Mesendoderm (in vitro differentiated cells): ENCODE measurements at regions not wholly inside any gene's neighbourhood (a gene's known extent, or its start where the extent isn't known, plus 50 kb on each side); places are given as distances from the start of the nearest gene placed in this dataset.

Experiments
- DNase-seq: peaks from one replicate; pipeline ENCODE4 v3.0.0; 2013
- H2AK5ac ChIP-seq: 2 replicates; pipeline ENCODE4 v1.6.1; 2013; ENCODE audit warnings: low read length, inconsistent platforms
- H2BK120ac ChIP-seq: 2 replicates; pipeline ENCODE4 v1.6.1; 2013; ENCODE audit warnings: low read depth, mild to moderate bottlenecking, low read length, moderate library complexity, mixed read lengths
- H2BK15ac ChIP-seq: replicated peaks from 2 replicates; pipeline ENCODE4 v1.6.1; 2013; ENCODE audit warnings: low read depth, mild to moderate bottlenecking, moderate library complexity
- H2BK5ac ChIP-seq: 2 replicates; pipeline ENCODE4 v1.6.1; 2013; ENCODE audit warnings: low read length, inconsistent platforms
- H3K18ac ChIP-seq: 2 replicates; pipeline ENCODE4 v1.6.1; 2013; ENCODE audit warnings: mild to moderate bottlenecking, low read length, mixed read lengths
- H3K23ac ChIP-seq: one replicate; pipeline ENCODE4 v1.6.1; 2013; ENCODE audit warnings: low read length
- H3K27ac ChIP-seq: 2 replicates; pipeline ENCODE4 v1.5.1; 2013; ENCODE audit warnings: low read depth, mild to moderate bottlenecking, inconsistent platforms, low read length, moderate library complexity
- H3K27me3 ChIP-seq: 2 replicates; pipeline ENCODE4 v1.6.1; 2013; ENCODE audit warnings: low read length, control low read depth, mild to moderate bottlenecking, inconsistent platforms; ENCODE audit not compliant: insufficient read depth, poor library complexity
- H3K36me3 ChIP-seq: 2 replicates; pipeline ENCODE4 v1.6.1; 2013; ENCODE audit warnings: low read length, inconsistent platforms; ENCODE audit not compliant: control insufficient read depth, insufficient read depth
- H3K4ac ChIP-seq: one replicate; pipeline ENCODE4 v1.6.1; 2013; ENCODE audit warnings: low read depth, mild to moderate bottlenecking, low read length, moderate library complexity
- H3K4me1 ChIP-seq: 2 replicates; pipeline ENCODE4 v1.6.1; 2013; ENCODE audit warnings: low read depth, low read length, inconsistent platforms; ENCODE audit not compliant: control insufficient read depth
- H3K4me2 ChIP-seq: 2 replicates; pipeline ENCODE4 v1.6.1; 2013; ENCODE audit warnings: low read length
- H3K4me3 ChIP-seq: 2 replicates; pipeline ENCODE4 v1.5.1; 2013; ENCODE audit warnings: mild to moderate bottlenecking, low read length
- H3K56ac ChIP-seq: one replicate; pipeline ENCODE4 v1.6.1; 2013; ENCODE audit warnings: low read length
- H3K79me1 ChIP-seq: 2 replicates; pipeline ENCODE4 v1.6.1; 2013; ENCODE audit warnings: low read length, inconsistent platforms
- H3K79me2 ChIP-seq: 2 replicates; pipeline ENCODE4 v1.6.1; 2013; ENCODE audit warnings: mild to moderate bottlenecking, low read length; ENCODE audit not compliant: control insufficient read depth, insufficient read depth
- H3K9ac ChIP-seq: 2 replicates; pipeline ENCODE4 v1.6.1; 2013; ENCODE audit warnings: low read length, inconsistent platforms
- H4K5ac ChIP-seq: one replicate; pipeline ENCODE4 v1.6.1; 2013; ENCODE audit warnings: low read length
- H4K8ac ChIP-seq: one replicate; pipeline ENCODE4 v1.6.1; 2013; ENCODE audit warnings: low read depth, mild to moderate bottlenecking, control low read depth, low read length, moderate library complexity
- WGBS: extraction: QIAGEN DNeasy Blood & Tissue Kit; methylation state at CpG from one replicate; pipeline ENCODE4 v1.1.7; 2013; ENCODE audit warnings: low lambda C conversion rate, missing lambda C conversion rate; ENCODE audit not compliant: insufficient coverage; ENCODE audit errors: extremely low coverage; 5-methylcytosine and 5-hydroxymethylcytosine counted together

DNA sequence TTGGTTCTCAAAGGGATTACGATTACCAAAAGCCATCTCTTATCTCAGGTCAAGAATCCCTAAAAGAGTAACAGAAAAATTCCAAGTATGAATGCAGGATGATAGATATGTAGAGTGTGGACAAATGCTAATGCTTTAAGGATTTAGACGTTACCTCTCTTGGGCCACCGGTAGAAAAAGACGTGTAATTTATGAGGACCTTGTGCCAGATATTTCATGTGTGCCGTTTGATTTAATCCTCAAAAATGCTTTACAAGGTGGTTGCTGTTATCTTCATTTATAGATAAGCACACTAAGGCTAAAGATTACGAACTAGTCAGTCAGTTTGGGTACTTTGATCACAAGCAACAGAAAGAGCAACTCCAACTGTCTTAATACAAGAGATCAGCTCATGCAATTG is 370.8 kb upstream of the JAG1 start:
- Histone ChIP-seq H3K18ac (no peak overlapping the region), H3K36me3 (no peaks in the 10 kb centered on the region), H4K5ac (no peak overlapping the region), H3K4me1 (no peaks in the 10 kb centered on the region), H4K8ac (no peak overlapping the region), H2BK5ac (no peak overlapping the region), H3K4me2 (no peak overlapping the region), H3K9ac (no peak overlapping the region), H2BK120ac (no peak overlapping the region), H3K4ac (no peak overlapping the region), H3K79me2 (no peaks in the 10 kb centered on the region), H3K79me1 (no peaks in the 10 kb centered on the region), H3K23ac (no peak overlapping the region), H2BK15ac (no peak overlapping the region), H3K56ac (no peak overlapping the region), H3K27me3 (no peaks in the 10 kb centered on the region), H3K27ac (no peak overlapping the region), H3K4me3 (no peak overlapping the region), H2AK5ac (no peak overlapping the region)
- no CpG with 5 or more reads among the region's 6 CpGs for WGBS
- DNase-seq: peak; percentile 10

DNA sequence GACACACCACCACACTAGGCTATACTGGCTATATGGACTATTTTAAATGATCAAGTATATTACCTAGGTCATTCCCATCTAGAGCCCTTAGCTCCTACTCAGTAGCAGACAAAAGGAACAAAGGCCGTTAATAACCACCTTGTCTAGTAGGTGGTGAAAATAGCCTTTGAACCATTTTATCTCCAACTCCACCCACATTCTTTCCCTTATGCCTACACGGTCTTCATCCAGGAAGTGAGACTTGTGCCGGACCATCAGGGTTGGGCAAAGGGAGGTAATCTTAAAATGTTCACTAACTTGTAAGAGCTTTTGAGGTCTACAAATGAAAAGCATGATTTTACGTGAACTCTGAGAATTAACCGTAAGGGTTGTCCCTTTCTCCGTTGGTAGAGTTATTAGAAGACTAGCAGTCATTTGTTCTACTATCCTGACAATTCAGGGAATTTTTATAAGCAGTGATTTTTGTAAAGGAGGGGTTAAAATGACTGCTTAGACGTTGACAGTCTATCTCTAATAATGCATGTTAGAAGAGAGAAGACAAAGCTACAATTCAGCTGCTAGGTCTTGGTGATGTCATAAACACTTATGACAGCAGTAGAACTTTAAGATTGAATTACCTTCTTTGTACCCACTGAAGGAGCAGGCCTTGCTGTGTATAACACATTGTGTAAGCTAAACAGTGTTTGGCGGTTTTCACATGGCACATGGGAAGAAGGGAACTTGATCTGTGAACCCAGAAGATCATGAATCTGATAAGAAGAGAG is 371.8 kb upstream of the JAG1 start:
- Histone ChIP-seq H3K4me2 (no peak overlapping the region), H3K36me3 (no peaks in the 10 kb centered on the region), H3K9ac (no peak overlapping the region), H2AK5ac (no peak overlapping the region), H4K5ac (no peak overlapping the region), H3K4me1 (no peaks in the 10 kb centered on the region), H3K79me2 (no peaks in the 10 kb centered on the region), H2BK5ac (no peak overlapping the region), H3K4ac (no peak overlapping the region), H2BK120ac (no peak overlapping the region), H3K56ac (no peak overlapping the region), H3K27ac (no peak overlapping the region), H2BK15ac (no peak overlapping the region), H3K79me1 (no peaks in the 10 kb centered on the region), H4K8ac (no peak overlapping the region), H3K4me3 (no peak overlapping the region), H3K27me3 (no peaks in the 10 kb centered on the region), H3K23ac (no peak overlapping the region), H3K18ac (no peak overlapping the region)
- WGBS: no CpG with 5 or more reads among the region's 8 CpGs
- no peak for DNase-seq

DNA sequence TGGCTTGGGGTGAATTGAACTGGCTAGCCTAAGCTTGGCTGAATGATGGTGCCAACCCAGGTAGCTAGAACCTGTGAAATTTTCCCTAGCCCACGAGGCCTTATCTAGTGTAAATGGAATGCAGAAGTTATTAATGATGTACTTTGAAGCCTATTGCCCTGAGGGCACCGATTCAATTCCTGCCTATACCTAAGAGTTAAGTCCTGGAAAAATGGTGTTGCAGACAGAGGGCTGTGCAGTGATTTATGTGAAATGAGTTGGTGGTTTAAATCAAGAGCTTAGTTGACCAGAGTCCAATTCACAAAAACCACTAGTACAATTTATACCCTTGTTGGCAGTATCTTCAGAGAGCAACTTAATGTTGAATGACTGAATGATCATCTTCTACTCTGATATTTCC is 373.8 kb upstream of the JAG1 start:
- Histone ChIP-seq H3K27ac (no peak overlapping the region), H3K27me3 (no peaks in the 10 kb centered on the region)
- DNase-seq: peak; percentile 21

DNA sequence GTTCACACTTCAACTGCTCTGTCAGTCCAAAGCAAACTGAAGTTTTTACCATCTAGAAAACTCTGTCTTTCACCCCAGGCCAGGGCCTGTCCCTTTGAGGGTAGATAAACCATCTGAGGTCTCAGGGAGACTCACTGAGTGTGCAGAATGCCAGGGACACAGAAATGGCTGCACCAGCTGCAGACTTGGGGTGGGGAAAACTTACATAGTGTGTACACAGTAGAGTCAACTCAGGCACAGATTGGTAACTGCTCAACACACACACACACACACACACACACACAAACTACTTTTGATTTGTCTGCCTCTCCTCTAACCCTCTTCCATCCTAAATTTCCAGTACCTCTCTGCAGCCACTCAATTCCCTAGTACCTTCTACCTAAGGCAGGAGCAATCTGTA is 374.9 kb upstream of the JAG1 start:
- Histone ChIP-seq H4K8ac (no peak overlapping the region), H3K36me3 (no peaks in the 10 kb centered on the region), H3K18ac (no peak overlapping the region), H3K4ac (no peak overlapping the region), H2BK120ac (no peak overlapping the region), H4K5ac (no peak overlapping the region), H3K27ac (no peak overlapping the region), H2AK5ac (no peak overlapping the region), H3K23ac (no peak overlapping the region), H3K4me3 (no peak overlapping the region), H2BK5ac (no peak overlapping the region), H3K4me1 (no peaks in the 10 kb centered on the region), H3K79me2 (no peaks in the 10 kb centered on the region), H3K27me3 (no peaks in the 10 kb centered on the region), H3K56ac (no peak overlapping the region), H3K9ac (no peak overlapping the region), H3K4me2 (no peak overlapping the region), H2BK15ac (no peak overlapping the region), H3K79me1 (no peaks in the 10 kb centered on the region)
- DNase-seq: no peak

More for the DNA sequence above, 373.8 kb upstream of the JAG1 start:
- Histone ChIP-seq H4K5ac (no peak overlapping the region), H2BK5ac (no peak overlapping the region), H3K79me1 (no peaks in the 10 kb centered on the region), H2BK15ac (no peak overlapping the region), H3K9ac (no peak overlapping the region), H2BK120ac (no peak overlapping the region), H3K4me3 (no peak overlapping the region), H4K8ac (no peak overlapping the region), H3K36me3 (no peaks in the 10 kb centered on the region), H2AK5ac (no peak overlapping the region), H3K56ac (no peak overlapping the region), H3K4me1 (no peaks in the 10 kb centered on the region), H3K23ac (no peak overlapping the region), H3K4ac (no peak overlapping the region), H3K18ac (no peak overlapping the region), H3K79me2 (no peaks in the 10 kb centered on the region), H3K4me2 (no peak overlapping the region)
- no CpG with 5 or more reads among the region's 2 CpGs for WGBS

DNA sequence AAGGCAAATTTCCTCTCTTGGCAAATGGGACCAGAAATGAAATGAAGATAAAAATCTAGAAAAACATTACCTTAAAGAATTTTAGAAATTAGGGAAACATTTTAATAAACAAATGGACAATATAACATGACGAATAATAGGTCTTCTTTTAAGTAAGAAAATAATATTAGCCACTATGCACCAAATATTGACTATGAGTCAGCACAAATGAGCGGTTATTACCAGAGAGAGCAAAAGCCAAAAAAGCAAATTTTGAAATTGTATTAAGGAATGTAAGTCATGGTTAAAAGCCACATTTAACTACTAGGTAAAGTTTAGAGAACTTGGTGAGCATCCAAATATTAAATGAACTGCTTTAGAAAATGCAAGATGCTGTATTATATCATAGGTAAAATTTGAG is 376.6 kb upstream of the JAG1 start:
- Histone ChIP-seq H3K4me1 (no peaks in the 10 kb centered on the region), H3K27me3 (no peaks in the 10 kb centered on the region), H3K18ac (no peak overlapping the region), H3K56ac (no peak overlapping the region), H3K27ac (no peak overlapping the region), H3K79me2 (no peaks in the 10 kb centered on the region), H2BK120ac (no peak overlapping the region), H4K8ac (no peak overlapping the region), H3K4me3 (no peak overlapping the region), H3K9ac (no peak overlapping the region), H4K5ac (no peak overlapping the region), H3K23ac (no peak overlapping the region), H2BK15ac (no peak overlapping the region), H3K36me3 (no peaks in the 10 kb centered on the region), H2BK5ac (no peak overlapping the region), H3K4me2 (no peak overlapping the region), H3K79me1 (no peaks in the 10 kb centered on the region), H3K4ac (no peak overlapping the region), H2AK5ac (no peak overlapping the region)
- WGBS: no CpG with 5 or more reads among the region's 2 CpGs
- DNase-seq: no peak

DNA sequence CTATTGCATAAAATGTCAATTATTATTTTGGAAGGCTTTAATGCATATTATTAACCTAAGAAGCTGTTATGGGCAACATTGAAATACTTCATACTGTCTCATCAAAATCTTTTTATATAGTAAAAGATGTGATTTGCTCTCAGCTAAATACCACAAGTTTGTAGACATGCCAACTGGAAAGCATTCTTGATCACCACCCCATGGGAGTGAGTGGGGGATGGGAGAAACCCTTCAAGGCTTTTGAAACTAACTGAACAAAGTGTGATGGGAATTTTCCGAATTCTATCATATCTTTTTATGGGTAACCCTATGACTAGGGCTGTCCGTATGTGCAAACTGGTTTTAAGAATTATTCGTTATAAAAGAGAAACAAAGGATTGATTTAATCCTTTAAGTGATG is 377.3 kb upstream of the JAG1 start:
- no peak for DNase-seq

More for the DNA sequence above, 377.3 kb upstream of the JAG1 start:
- Histone ChIP-seq H3K79me2 (no peaks in the 10 kb centered on the region), H3K9ac (no peak overlapping the region), H3K36me3 (no peaks in the 10 kb centered on the region), H3K4ac (no peak overlapping the region), H3K4me2 (no peak overlapping the region), H3K18ac (no peak overlapping the region), H3K4me1 (no peaks in the 10 kb centered on the region), H3K4me3 (no peak overlapping the region), H3K27ac (no peak overlapping the region), H4K8ac (no peak overlapping the region), H2AK5ac (no peak overlapping the region), H4K5ac (no peak overlapping the region), H3K27me3 (no peaks in the 10 kb centered on the region), H2BK120ac (no peak overlapping the region), H2BK5ac (no peak overlapping the region), H3K56ac (no peak overlapping the region), H2BK15ac (no peak overlapping the region), H3K79me1 (no peaks in the 10 kb centered on the region), H3K23ac (no peak overlapping the region)
- 100% methylated on average over 1 of the region's 3 CpGs for WGBS
